ENCODE measurements at regions not wholly inside any gene's neighbourhood (a gene's known extent, or its start where the extent isn't known, plus 50 kb on each side); places are given as distances from the start of the nearest gene placed in this dataset.
"Not testable (repeated sequence)": the region's sequence is repeated elsewhere in the genome, so short reads cannot be mapped to it uniquely, and the experiment has no call there.

GRCh38 chr1:148210166-148210565, 58.1 kb upstream of the NBPF11 start:
- TF ChIP-seq POLR2A (IDR thresholded peaks at IDR 0.05); CTCF (IDR thresholded peaks at IDR 0.05 in 4 of 5, conservative IDR thresholded peaks at IDR 0.05 in 1 of 5): not testable (repeated sequence)
